ENCODE measurements at regions not wholly inside any gene's neighbourhood (a gene's known extent, or its start where the extent isn't known, plus 50 kb on each side); places are given as distances from the start of the nearest gene placed in this dataset.

- intact Hi-C loops (cut with DNase I) = no loop called here
- H3K9me3 ChIP-seq (replicated peaks in 1 of 3) = no peaks in the 10 kb centered on the region
- TF ChIP-seq POLR2A (IDR thresholded peaks at IDR 0.05) (no peak), CTCF (IDR thresholded peaks at IDR 0.05) (no peak)
- no peaks in the 10 kb centered on the region for H3K27me3 ChIP-seq
- no peak overlapping the region for H3K4me3 ChIP-seq
- H3K4me1 ChIP-seq (replicated peaks in 1 of 2) = no peaks in the 10 kb centered on the region
- DNase-seq = no peak
- H3K36me3 ChIP-seq (replicated peaks in 1 of 2) = no peaks in the 10 kb centered on the region
- WGBS, 4 donors = 70 to 82% (median 76%) methylated on average over 6 of the region's 6 CpGs
- no peak overlapping the region for H3K27ac ChIP-seq
Observed at GRCh38 chr4:186887752-186888151, 164.1 kb upstream of the FAT1 start.

- no peak for DNase-seq
- Histone ChIP-seq H3K4me1 (replicated peaks in 1 of 2) (no peaks in the 10 kb centered on the region), H3K27me3 (no peaks in the 10 kb centered on the region), H3K36me3 (replicated peaks in 1 of 2) (no peaks in the 10 kb centered on the region), H3K27ac (no peak overlapping the region), H3K4me3 (no peak overlapping the region), H3K9me3 (replicated peaks in 1 of 3) (no peaks in the 10 kb centered on the region)
- 86 to 94% (median 92%) methylated on average over 21 to 46 of the region's 46 CpGs for WGBS, 4 donors
- intact Hi-C loops (cut with DNase I) = no loop called here
- no peak for TF ChIP-seq CTCF (IDR thresholded peaks at IDR 0.05)
- TF ChIP-seq POLR2A (IDR thresholded peaks at IDR 0.05) = no peak
Observed at GRCh38 chr4:186889876-186890643, 166.4 kb upstream of the FAT1 start.

- 77 to 87% (median 85%) methylated on average over 12 of the region's 12 CpGs for WGBS, 4 donors
- no peaks in the 10 kb centered on the region for H3K36me3 ChIP-seq (replicated peaks in 1 of 2)
Observed at GRCh38 chr4:186891859-186892486, 168.3 kb upstream of the FAT1 start.

GRCh38 chr4:186898367-186898766 lies 174.7 kb upstream of the FAT1 start:
- intact Hi-C loops (cut with DNase I) = no loop called here
- DNase-seq = no peak
- 92 to 97% (median 95%) methylated on average over 4 of the region's 4 CpGs for WGBS, 4 donors
- Histone ChIP-seq H3K9me3 (replicated peaks in 1 of 3) (no peaks in the 10 kb centered on the region), H3K27me3 (no peaks in the 10 kb centered on the region), H3K4me3 (no peak overlapping the region), H3K27ac (no peak overlapping the region), H3K36me3 (replicated peaks in 1 of 2) (no peaks in the 10 kb centered on the region), H3K4me1 (replicated peaks in 1 of 2) (no peaks in the 10 kb centered on the region)
- no peak for TF ChIP-seq POLR2A (IDR thresholded peaks at IDR 0.05)
- TF ChIP-seq CTCF (IDR thresholded peaks at IDR 0.05) = no peak

More at GRCh38 chr4:186891859-186892486, 168.3 kb upstream of the FAT1 start:
- no peak overlapping the region for H3K27ac ChIP-seq
- H3K4me1 ChIP-seq (replicated peaks in 1 of 2) = no peaks in the 10 kb centered on the region
- no peaks in the 10 kb centered on the region for H3K27me3 ChIP-seq
- TF ChIP-seq CTCF (IDR thresholded peaks at IDR 0.05) (no peak), POLR2A (IDR thresholded peaks at IDR 0.05) (no peak)
- DNase-seq = no peak
- H3K9me3 ChIP-seq (replicated peaks in 1 of 3) = no peaks in the 10 kb centered on the region
- H3K4me3 ChIP-seq = no peak overlapping the region
- intact Hi-C loops (cut with DNase I) = no loop called here
